ENCODE measurements at regions not wholly inside any gene's neighbourhood (a gene's known extent, or its start where the extent isn't known, plus 50 kb on each side); places are given as distances from the start of the nearest gene placed in this dataset.

DNA sequence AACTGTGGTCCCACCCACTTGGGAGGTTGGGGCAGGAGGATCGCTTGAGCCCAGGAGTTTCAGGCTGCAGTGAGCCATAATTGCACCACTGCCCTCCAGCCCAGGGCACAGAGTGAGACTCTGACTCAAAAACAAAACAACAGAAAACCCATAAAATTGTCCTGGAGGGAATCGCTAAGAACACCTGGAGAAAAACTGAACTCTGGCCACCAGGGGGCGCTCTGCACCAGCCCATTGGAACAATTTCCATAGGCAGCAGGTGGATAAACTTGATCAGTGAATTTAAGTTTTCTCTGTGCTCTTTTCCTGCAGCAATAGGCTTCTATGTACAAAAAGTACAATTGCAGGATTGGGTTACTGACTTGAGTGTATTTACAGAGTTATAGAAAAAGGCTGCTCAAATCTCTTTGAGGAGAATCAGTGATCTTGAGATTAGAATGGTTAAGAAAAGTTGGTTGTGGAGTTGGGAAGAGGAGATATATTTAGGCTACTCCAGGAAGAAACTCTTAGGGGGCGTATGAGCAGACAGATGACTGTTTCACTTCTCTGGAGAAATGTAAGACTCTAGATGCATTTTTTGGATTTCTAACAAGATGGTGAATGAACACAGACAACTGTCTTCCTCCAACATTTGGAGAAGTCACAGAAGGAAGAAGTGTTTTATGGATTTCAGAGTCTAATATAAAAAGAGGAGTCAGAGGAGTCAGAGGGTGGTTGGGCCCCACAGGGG lies 274.9 kb upstream of the GALNT17 start:
- Histone ChIP-seq H3K27ac (replicated peaks) (no peak overlapping the region), H3K27me3 (ENCODE audit: insufficient read depth, poor library complexity, severe bottlenecking) (no peaks in the 10 kb centered on the region), H3K4me3 (replicated peaks; ENCODE audit: insufficient read depth, low read length) (no peak overlapping the region)
- DNase-seq (ENCODE audit: low read depth in 1 of 2, low spot score in 1 of 2) = peak; percentile 2 to 51
- no peak for TF ChIP-seq SPI1 (IDR thresholded peaks at IDR 0.05; ENCODE audit: borderline replicate concordance, low read depth)
- TF ChIP-seq, protein P1, sequence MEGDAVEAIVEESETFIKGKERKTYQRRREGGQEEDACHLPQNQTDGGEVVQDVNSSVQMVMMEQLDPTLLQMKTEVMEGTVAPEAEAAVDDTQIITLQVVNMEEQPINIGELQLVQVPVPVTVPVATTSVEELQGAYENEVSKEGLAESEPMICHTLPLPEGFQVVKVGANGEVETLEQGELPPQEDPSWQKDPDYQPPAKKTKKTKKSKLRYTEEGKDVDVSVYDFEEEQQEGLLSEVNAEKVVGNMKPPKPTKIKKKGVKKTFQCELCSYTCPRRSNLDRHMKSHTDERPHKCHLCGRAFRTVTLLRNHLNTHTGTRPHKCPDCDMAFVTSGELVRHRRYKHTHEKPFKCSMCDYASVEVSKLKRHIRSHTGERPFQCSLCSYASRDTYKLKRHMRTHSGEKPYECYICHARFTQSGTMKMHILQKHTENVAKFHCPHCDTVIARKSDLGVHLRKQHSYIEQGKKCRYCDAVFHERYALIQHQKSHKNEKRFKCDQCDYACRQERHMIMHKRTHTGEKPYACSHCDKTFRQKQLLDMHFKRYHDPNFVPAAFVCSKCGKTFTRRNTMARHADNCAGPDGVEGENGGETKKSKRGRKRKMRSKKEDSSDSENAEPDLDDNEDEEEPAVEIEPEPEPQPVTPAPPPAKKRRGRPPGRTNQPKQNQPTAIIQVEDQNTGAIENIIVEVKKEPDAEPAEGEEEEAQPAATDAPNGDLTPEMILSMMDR (IDR thresholded peaks at IDR 0.05; ENCODE audit: insufficient read depth, low read length) = peak; percentile 17
- TF ChIP-seq POLR2AphosphoS5 (IDR thresholded peaks at IDR 0.05; ENCODE audit: low read depth) = no peak

GRCh38 chr7:70857793-70858545 lies 274.0 kb upstream of the GALNT17 start:
- Histone ChIP-seq H3K4me3 (replicated peaks; ENCODE audit: insufficient read depth, low read length) (no peak overlapping the region), H3K27ac (replicated peaks) (no peak overlapping the region), H3K27me3 (ENCODE audit: insufficient read depth, poor library complexity, severe bottlenecking) (no peaks in the 10 kb centered on the region)
- TF ChIP-seq POLR2AphosphoS5 (IDR thresholded peaks at IDR 0.05; ENCODE audit: low read depth) (no peak), SPI1 (IDR thresholded peaks at IDR 0.05; ENCODE audit: borderline replicate concordance, low read depth) (no peak), GABPA (IDR thresholded peaks at IDR 0.05; ENCODE audit: low read depth) (no peak), REST (IDR thresholded peaks at IDR 0.05; ENCODE audit: insufficient replicate concordance, low read depth) (no peak)
- TF ChIP-seq, protein P1 (IDR thresholded peaks at IDR 0.05; ENCODE audit: insufficient read depth, low read length) = no peak
- DNase-seq (ENCODE audit: low read depth in 1 of 2, low spot score in 1 of 2) = no peak

GRCh38 chr7:70867513-70867912 lies 264.4 kb upstream of the GALNT17 start:
- no peaks in the 10 kb centered on the region for H3K27me3 ChIP-seq (ENCODE audit: insufficient read depth, poor library complexity, severe bottlenecking)
- H3K4me3 ChIP-seq (replicated peaks; ENCODE audit: insufficient read depth, low read length) = no peak overlapping the region
- TF ChIP-seq REST (IDR thresholded peaks at IDR 0.05; ENCODE audit: insufficient replicate concordance, low read depth) = no peak
- no peak for TF ChIP-seq SPI1 (IDR thresholded peaks at IDR 0.05; ENCODE audit: borderline replicate concordance, low read depth)
- TF ChIP-seq, protein P1 (IDR thresholded peaks at IDR 0.05; ENCODE audit: insufficient read depth, low read length) = no peak
- TF ChIP-seq POLR2AphosphoS5 (IDR thresholded peaks at IDR 0.05; ENCODE audit: low read depth) = no peak
- DNase-seq (ENCODE audit: low read depth in 1 of 2, low spot score in 1 of 2) = no peak
- no peak overlapping the region for H3K27ac ChIP-seq (replicated peaks)

Measured in HL-60 (cell line).